NB4 (cell line): ENCODE measurements at regions not wholly inside any gene's neighbourhood (a gene's known extent, or its start where the extent isn't known, plus 50 kb on each side); places are given as distances from the start of the nearest gene placed in this dataset.

Experiments
- DNase-seq: peaks from one replicate; pipeline ENCODE4 v3.0.0; 2010; ENCODE audit warnings: low read depth
- H3K4me3 ChIP-seq: one replicate; pipeline ENCODE4 v1.5.1; 2011; ENCODE audit warnings: mild to moderate bottlenecking, low read depth, low read length, moderate library complexity
- CTCF ChIP-seq: IDR thresholded peaks from one replicate; pipeline ENCODE4 v1.5.1; 2012; ENCODE audit warnings: low read depth, low read length
- MAX ChIP-seq: IDR thresholded peaks from 2 replicates; pipeline ENCODE4 v1.6.1; 2011; ENCODE audit warnings: low read depth, low read length
- MYC ChIP-seq: IDR thresholded peaks from 2 replicates; pipeline ENCODE4 v1.6.1; 2011; ENCODE audit warnings: low read depth, low read length
- POLR2A ChIP-seq: IDR thresholded peaks from 2 replicates; pipeline ENCODE4 v1.6.1; 2011; ENCODE audit warnings: mild to moderate bottlenecking; ENCODE audit not compliant: insufficient read length; ENCODE audit errors: extremely low read depth

- no peak overlapping the region for H3K4me3 ChIP-seq
- TF ChIP-seq CTCF (no peak), MYC (no peak), MAX (no peak), POLR2A (no peak)
- peak; percentile 41 for DNase-seq
Measured at GRCh38 chr6:159118924-159119323, 50.3 kb upstream of the FNDC1 start.

GRCh38 chr6:159117563-159117962 lies 51.6 kb upstream of the FNDC1 start:
- no peak for DNase-seq
- TF ChIP-seq POLR2A = no peak
- no peak for TF ChIP-seq MYC
- TF ChIP-seq CTCF = no peak
- TF ChIP-seq MAX = no peak
- no peak overlapping the region for H3K4me3 ChIP-seq

GRCh38 chr6:159117046-159117445 lies 52.2 kb upstream of the FNDC1 start:
- no peak for DNase-seq

GRCh38 chr6:159116343-159116742 lies 52.9 kb upstream of the FNDC1 start:
- peak; percentile 58 for DNase-seq
- TF ChIP-seq MYC (no peak), POLR2A (no peak), MAX (no peak), CTCF (no peak)
- no peak overlapping the region for H3K4me3 ChIP-seq

More at GRCh38 chr6:159117046-159117445, 52.2 kb upstream of the FNDC1 start:
- no peak for TF ChIP-seq MYC
- no peak for TF ChIP-seq POLR2A
- no peak overlapping the region for H3K4me3 ChIP-seq

- no peak overlapping the region for H3K4me3 ChIP-seq
- TF ChIP-seq POLR2A (no peak), CTCF (no peak), MAX (no peak), MYC (no peak)
- no peak for DNase-seq
Measured at GRCh38 chr6:159114569-159114968, 54.6 kb upstream of the FNDC1 start.

GRCh38 chr6:159113223-159113622 lies 56.0 kb upstream of the FNDC1 start:
- no peak for DNase-seq
- no peak for TF ChIP-seq CTCF
- no peak for TF ChIP-seq MAX
- TF ChIP-seq MYC = no peak
- no peak for TF ChIP-seq POLR2A
- no peak overlapping the region for H3K4me3 ChIP-seq
